OCI-LY7 (cell line): ENCODE measurements at regions not wholly inside any gene's neighbourhood (a gene's known extent, or its start where the extent isn't known, plus 50 kb on each side); places are given as distances from the start of the nearest gene placed in this dataset.

Source experiments
- BruUV-seq: library from RNA; stranded (reverse); fragments of 400-500 nt; replicated peaks from 2 replicates; lab custom pipeline; 2021; lab: Mats Ljungman, UMichigan
- CTCF ChIA-PET: fragments of 300-600 bp; sonication (Branson Sonifier 250); formaldehyde crosslinking; loops from one replicate; lab custom pipeline; 2022; ENCODE audit warnings: antibody characterized with exemption; ENCODE audit not compliant: unreplicated experiment; lab: Charles Lee
- POLR2A ChIA-PET: fragments of 300-600 bp; sonication (Branson Sonifier 250); formaldehyde crosslinking; loops from one replicate; lab custom pipeline; 2022; ENCODE audit warnings: antibody characterized with exemption; lab: Charles Lee
- DNase-seq: peaks from one replicate; pipeline ENCODE4 v3.0.0-alpha.2; 2015; ENCODE audit warnings: low spot score
- H2AFZ ChIP-seq: fragments of 200-600 bp; sonication (generic), shearing (Covaris generic); 2 replicates; pipeline ENCODE4 v1.6.1; 2014; ENCODE audit warnings: mild to moderate bottlenecking, antibody characterized with exemption, low read length, moderate library complexity
- H3K27ac ChIP-seq: fragments of 200-600 bp; sonication (generic); 2 replicates; pipeline ENCODE4 v1.5.1; 2014; ENCODE audit warnings: mixed run types, low read depth, mild to moderate bottlenecking, moderate library complexity, low read length, inconsistent platforms; ENCODE audit not compliant: poor library complexity, severe bottlenecking
- H3K36me3 ChIP-seq: fragments of 200-600 bp; sonication (generic); 2 replicates; pipeline ENCODE4 v1.6.1; 2014; ENCODE audit warnings: mild to moderate bottlenecking, antibody characterized with exemption, low read length, moderate library complexity, mixed read lengths; ENCODE audit not compliant: insufficient read depth
- H3K4me1 ChIP-seq: fragments of 200-600 bp; sonication (generic); 2 replicates; pipeline ENCODE4 v1.5.1; 2014; ENCODE audit warnings: mild to moderate bottlenecking, low read length; ENCODE audit not compliant: insufficient read depth, poor library complexity, severe bottlenecking
- H3K4me2 ChIP-seq: fragments of 200-600 bp; sonication (generic); 2 replicates; pipeline ENCODE4 v1.6.1; 2014; ENCODE audit warnings: mild to moderate bottlenecking, low read length
- H3K4me3 ChIP-seq: fragments of 200-600 bp; sonication (generic); 2 replicates; pipeline ENCODE4 v1.5.1; 2014; ENCODE audit warnings: mild to moderate bottlenecking, low read depth, low read length; ENCODE audit not compliant: poor library complexity, severe bottlenecking
- H3K79me2 ChIP-seq: fragments of 200-600 bp; sonication (generic); 2 replicates; pipeline ENCODE4 v1.6.1; 2016; ENCODE audit warnings: low read depth, mild to moderate bottlenecking, low read length, moderate library complexity, mixed read lengths; ENCODE audit not compliant: insufficient read depth
- H3K9me2 ChIP-seq: fragments of 200-600 bp; sonication (generic); 2 replicates; pipeline ENCODE4 v1.6.1; 2016; ENCODE audit warnings: mild to moderate bottlenecking, low read length, mixed read lengths; ENCODE audit not compliant: insufficient read depth
- H3K9me3 ChIP-seq: fragments of 200-600 bp; sonication (generic); 2 replicates; pipeline ENCODE4 v1.6.1; 2014; ENCODE audit warnings: mild to moderate bottlenecking, mixed run types, low read length, mixed read lengths
- H4K20me1 ChIP-seq: fragments of 200-600 bp; sonication (generic); 2 replicates; pipeline ENCODE4 v1.6.1; 2014; ENCODE audit warnings: mild to moderate bottlenecking, antibody characterized with exemption, low read length, moderate library complexity, mixed read lengths; ENCODE audit not compliant: insufficient read depth
- EZH2phosphoT487 ChIP-seq: fragments of 200-600 bp; sonication (generic); IDR thresholded peaks from 2 replicates; pipeline ENCODE4 v1.6.1; 2018; ENCODE audit warnings: low read depth, borderline replicate concordance, mild to moderate bottlenecking, mixed run types, antibody characterized with exemption, low read length, moderate library complexity, mixed read lengths
- intact Hi-C: fragments of 100-400 bp; cut with micrococcal nuclease; formaldehyde crosslinking; loops from one replicate; pipeline ENCODE4 v1.10.0; 2022; ENCODE audit not compliant: unreplicated experiment
- TF ChIP-seq, protein P1 (sequence below): fragments of 200-600 bp; sonication (generic); conservative IDR thresholded peaks from 2 replicates; pipeline ENCODE4 v1.5.1; 2014; ENCODE audit warnings: mild to moderate bottlenecking, antibody characterized with exemption, low read length, moderate library complexity, mixed read lengths

DNA sequence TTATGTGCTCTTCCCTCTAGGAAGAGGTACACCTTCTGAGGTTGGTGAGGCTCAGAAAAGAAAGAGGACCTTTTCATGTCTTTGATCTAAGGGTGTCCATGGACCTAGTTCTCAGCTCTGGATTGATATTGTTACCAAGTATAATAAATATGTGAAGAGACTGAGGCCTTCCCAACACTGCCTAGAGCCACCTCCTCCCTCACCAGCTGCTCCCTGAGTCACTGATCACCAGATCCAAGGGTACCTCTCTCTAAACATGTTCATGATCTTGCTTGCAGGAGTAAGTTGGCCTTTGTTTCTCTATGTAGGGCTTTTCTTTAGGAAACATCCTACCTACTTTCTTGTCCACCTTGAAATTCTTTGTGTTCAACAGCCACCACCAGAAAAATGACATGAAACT, 218.8 kb upstream of the ADRA1B start:
- no peak overlapping the region for H3K4me3 ChIP-seq
- no peaks in the 10 kb centered on the region for H3K36me3 ChIP-seq
- DNase-seq, result no peak
- no peaks in the 10 kb centered on the region for H3K9me3 ChIP-seq
- intact Hi-C loops, result no loop called here
- no peaks in the 10 kb centered on the region for H3K79me2 ChIP-seq
- no peaks in the 10 kb centered on the region for H3K4me1 ChIP-seq
- H2AFZ ChIP-seq, result no peak overlapping the region
- ChIA-PET POLR2A (interaction anchor here (0.7 kb wide), 1 partner anchor 156 kb away, joined by 3 read pairs; no protein-coding TSS in a partner anchor), CTCF (no interaction called here)
- TF ChIP-seq, protein P1, sequence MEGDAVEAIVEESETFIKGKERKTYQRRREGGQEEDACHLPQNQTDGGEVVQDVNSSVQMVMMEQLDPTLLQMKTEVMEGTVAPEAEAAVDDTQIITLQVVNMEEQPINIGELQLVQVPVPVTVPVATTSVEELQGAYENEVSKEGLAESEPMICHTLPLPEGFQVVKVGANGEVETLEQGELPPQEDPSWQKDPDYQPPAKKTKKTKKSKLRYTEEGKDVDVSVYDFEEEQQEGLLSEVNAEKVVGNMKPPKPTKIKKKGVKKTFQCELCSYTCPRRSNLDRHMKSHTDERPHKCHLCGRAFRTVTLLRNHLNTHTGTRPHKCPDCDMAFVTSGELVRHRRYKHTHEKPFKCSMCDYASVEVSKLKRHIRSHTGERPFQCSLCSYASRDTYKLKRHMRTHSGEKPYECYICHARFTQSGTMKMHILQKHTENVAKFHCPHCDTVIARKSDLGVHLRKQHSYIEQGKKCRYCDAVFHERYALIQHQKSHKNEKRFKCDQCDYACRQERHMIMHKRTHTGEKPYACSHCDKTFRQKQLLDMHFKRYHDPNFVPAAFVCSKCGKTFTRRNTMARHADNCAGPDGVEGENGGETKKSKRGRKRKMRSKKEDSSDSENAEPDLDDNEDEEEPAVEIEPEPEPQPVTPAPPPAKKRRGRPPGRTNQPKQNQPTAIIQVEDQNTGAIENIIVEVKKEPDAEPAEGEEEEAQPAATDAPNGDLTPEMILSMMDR, result no peak
- no peak for TF ChIP-seq EZH2phosphoT487
- H3K9me2 ChIP-seq, result no peaks in the 10 kb centered on the region
- H3K27ac ChIP-seq, result no peak overlapping the region
- no TSS peak for BruUV-seq
- H4K20me1 ChIP-seq, result no peaks in the 10 kb centered on the region
- no peak overlapping the region for H3K4me2 ChIP-seq

DNA sequence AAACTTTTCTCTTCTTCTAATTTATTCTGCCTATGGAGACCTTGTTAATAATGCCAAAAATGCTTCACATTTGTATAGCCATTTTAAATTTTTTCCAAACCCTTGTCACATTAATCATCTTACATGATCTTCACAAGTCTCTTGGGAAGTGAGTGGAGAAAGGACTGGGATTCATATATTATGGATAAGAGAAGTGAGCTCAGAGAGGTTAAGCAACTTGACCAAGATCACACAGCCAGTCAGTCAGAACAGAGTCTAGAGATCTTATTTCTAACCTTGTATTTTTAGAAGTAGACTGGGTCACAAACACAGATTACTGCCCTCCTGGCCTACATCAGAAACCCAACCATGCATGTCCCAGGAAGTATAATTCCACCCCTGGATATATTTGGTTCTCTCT, 218.0 kb upstream of the ADRA1B start:
- no peak for DNase-seq
- Histone ChIP-seq H3K36me3 (no peaks in the 10 kb centered on the region), H3K4me2 (no peak overlapping the region), H3K9me2 (no peaks in the 10 kb centered on the region), H3K4me3 (no peak overlapping the region), H3K4me1 (no peaks in the 10 kb centered on the region), H3K79me2 (no peaks in the 10 kb centered on the region), H3K9me3 (no peaks in the 10 kb centered on the region), H2AFZ (no peak overlapping the region), H3K27ac (no peak overlapping the region), H4K20me1 (no peaks in the 10 kb centered on the region)
- ChIA-PET CTCF (no interaction called here), POLR2A (interaction anchor here (1.3 kb wide), 1 partner anchor 30 kb away, joined by 7 read pairs; no protein-coding TSS in a partner anchor)
- intact Hi-C loops, result no loop called here
- no peak for TF ChIP-seq EZH2phosphoT487
- TF ChIP-seq, protein P1, result no peak
- no TSS peak for BruUV-seq

- Histone ChIP-seq H3K4me3 (no peak overlapping the region), H3K36me3 (no peaks in the 10 kb centered on the region), H3K4me1 (no peaks in the 10 kb centered on the region), H2AFZ (no peak overlapping the region), H3K79me2 (no peaks in the 10 kb centered on the region), H3K4me2 (no peak overlapping the region), H4K20me1 (no peaks in the 10 kb centered on the region), H3K27ac (no peak overlapping the region), H3K9me2 (no peaks in the 10 kb centered on the region), H3K9me3 (no peaks in the 10 kb centered on the region)
- CTCF ChIA-PET, result no interaction called here
- intact Hi-C loops, result no loop called here
- POLR2A ChIA-PET, result no interaction called here
- no peak for DNase-seq
- TF ChIP-seq, protein P1, result no peak
- TF ChIP-seq EZH2phosphoT487, result no peak
- BruUV-seq, result no TSS peak
Measured at GRCh38 chr5:159700016-159700415, 216.3 kb upstream of the ADRA1B start.
